ENCODE measurements at regions not wholly inside any gene's neighbourhood (a gene's known extent, or its start where the extent isn't known, plus 50 kb on each side); places are given as distances from the start of the nearest gene placed in this dataset.

GRCh38 chr7:55622241-55622640 lies 49.9 kb upstream of the VOPP1 start:
- Histone ChIP-seq H3K9ac (ENCODE audit: low read length in 3 of 3) (no peak overlapping the region), H3K4me1 (ENCODE audit: control insufficient read depth in 2 of 3, insufficient read depth in 2 of 3, low read depth in 1 of 3, low read length in 3 of 3) (no peaks in the 10 kb centered on the region), H3K27ac (ENCODE audit: low read depth in 2 of 2, low read length in 2 of 2) (no peak overlapping the region), H3K9me3 (ENCODE audit: control insufficient read depth in 2 of 3, insufficient read depth in 1 of 3, low read length in 3 of 3) (no peaks in the 10 kb centered on the region), H3K27me3 (ENCODE audit: control insufficient read depth, insufficient read depth, low read length) (no peaks in the 10 kb centered on the region), H3K36me3 (ENCODE audit: control insufficient read depth in 2 of 3, insufficient read depth in 3 of 3, low read length in 3 of 3) (no peaks in the 10 kb centered on the region), H3K4me3 (ENCODE audit: low read length in 3 of 3) (no peak overlapping the region)
- TF ChIP-seq CTCF (IDR thresholded peaks at IDR 0.05; ENCODE audit: borderline replicate concordance, extremely low read depth, insufficient read depth): no peak
- intact Hi-C loops (cut with DNase I): no loop called here
- DNase-seq (no peak), FAIRE-seq (no peak)

Data from kidney (tissue), 13 donors.